Suppressor macrophage treated with lipopolysaccharide for 1 hour (primary cell): ENCODE measurements at regions not wholly inside any gene's neighbourhood (a gene's known extent, or its start where the extent isn't known, plus 50 kb on each side); places are given as distances from the start of the nearest gene placed in this dataset.
"Not testable (repeated sequence)": the region's sequence is repeated elsewhere in the genome, so short reads cannot be mapped to it uniquely, and the experiment has no call there.

Source experiments
- DNase-seq, 3 donors: peaks; one replicate each; pipeline ENCODE4 v3.0.0-alpha.2; 2020 to 2022

- DNase-seq: no peak
These were observed 391.7 kb upstream of the SGCG start for GRCh38 chr13:22789027-22789593.

- no peak for DNase-seq
These were observed 390.9 kb upstream of the SGCG start for GRCh38 chr13:22789916-22790315.

DNA sequence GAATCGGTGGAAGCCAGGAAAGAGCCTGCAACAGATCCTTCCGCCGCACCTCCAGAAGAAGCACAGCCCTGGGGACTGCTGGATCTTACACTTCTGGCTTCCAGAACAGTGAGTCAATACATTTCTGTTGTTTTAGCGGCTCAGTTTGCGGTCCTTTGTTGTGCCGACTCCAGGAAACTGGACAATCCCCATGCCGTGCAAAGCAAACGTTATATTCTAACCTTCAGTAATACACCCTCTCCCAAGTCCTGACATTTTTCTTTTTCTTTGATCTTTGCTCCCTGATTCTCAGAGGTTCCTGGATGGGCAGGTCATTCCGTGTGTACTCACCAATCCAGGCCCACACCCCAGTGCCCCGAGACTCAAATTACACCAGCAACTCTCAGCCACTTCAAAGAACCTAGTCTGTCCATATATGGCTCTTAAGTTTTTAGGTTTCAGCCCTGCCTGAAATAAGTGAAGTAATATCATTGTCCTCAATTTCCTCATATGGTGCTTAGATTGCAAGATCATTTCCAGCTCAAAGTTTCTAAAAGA, 387.1 kb upstream of the SGCG start:
- DNase-seq: no peak

DNA sequence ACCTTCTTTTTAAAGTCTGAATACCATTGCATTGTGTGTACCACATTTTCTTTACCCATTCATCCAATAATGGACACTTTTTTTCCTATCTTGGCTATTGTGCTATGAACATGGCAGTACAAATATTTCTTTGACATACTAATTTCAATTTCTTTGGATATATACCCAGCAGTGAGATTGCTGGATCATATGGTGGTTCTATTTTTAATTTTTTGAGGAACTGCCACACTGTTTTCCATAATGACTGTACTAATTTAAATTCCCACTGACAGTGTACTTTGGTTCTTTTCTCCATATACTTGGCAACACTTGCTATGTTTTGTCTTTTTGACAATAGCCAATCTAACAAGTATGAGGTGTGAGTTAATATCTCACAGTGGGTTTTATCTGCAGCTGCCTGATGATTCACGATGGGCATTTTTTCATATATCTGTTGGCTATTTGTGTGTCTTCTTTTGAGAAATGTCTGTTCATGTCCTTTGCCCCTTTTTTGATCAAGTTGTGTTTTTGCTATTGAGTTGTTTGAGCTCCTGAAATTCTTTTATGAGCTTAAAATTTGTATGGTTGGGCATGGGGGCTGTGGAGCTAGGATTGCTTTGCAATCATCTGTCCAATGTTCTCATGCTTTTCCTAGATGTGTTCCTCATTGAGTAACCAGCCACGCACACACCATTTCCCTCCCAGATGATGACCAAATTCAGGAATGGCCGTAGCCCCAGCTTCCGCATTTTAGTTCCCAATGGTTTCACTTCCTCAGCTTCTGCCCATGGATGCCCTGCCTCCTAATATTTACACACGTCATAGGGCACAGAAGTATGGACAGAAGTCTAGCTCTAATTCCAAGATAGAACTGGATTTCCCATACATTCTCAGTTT, 380.0 kb upstream of the SGCG start:
- DNase-seq: peak; percentile 90 to 98 (median 97)

DNA sequence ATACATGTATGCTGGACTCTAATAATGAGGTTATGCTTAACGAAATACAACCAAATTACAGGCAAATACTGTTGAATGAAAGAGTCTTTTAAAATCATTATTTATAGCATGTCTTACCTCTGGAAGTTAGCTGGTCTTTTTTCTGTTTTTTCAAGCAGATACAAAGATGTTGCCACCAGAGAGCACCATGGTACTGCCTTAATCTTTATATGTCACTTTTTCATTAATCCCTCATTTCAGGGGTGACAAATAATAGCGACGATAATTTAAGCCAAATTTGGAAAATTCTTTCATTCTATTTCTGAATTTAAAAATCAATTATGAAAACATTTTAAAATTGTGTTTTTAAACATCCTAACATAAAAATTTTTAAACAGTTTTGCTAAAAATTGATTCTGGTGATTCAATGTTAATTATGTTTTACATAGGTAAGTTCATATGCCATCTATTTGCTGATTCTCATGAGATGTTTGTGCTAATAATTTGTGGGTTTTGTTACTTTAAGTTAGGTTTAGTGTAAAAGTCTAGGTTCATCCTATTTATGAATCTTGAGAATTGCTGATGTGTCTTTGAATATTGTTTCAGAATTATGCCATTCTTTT, 379.3 kb upstream of the SGCG start:
- peak in 1 of 3 donors; percentile 21 for DNase-seq

DNA sequence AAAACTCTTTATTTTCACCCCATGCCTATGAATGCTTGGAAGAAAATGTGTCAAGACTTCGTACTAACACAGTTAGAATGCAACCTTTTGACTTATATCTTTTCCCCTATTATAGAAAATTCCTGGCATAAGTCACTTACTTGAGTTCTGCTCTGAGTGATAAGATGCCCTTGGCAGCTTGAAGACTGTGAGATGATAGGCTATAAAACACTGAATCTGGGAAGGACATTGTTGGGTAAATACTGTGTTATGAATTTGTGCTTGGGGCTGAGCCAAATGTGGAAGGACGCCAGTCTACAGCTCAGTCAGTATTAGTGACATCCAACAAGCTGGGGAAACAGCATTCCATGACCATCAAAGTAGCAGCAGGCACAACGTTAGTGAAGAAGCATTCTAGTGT, 368.0 kb upstream of the SGCG start:
- DNase-seq: no peak

- DNase-seq: not testable (repeated sequence)
These were observed 367.0 kb upstream of the SGCG start for GRCh38 chr13:22813531-22814377.

DNA sequence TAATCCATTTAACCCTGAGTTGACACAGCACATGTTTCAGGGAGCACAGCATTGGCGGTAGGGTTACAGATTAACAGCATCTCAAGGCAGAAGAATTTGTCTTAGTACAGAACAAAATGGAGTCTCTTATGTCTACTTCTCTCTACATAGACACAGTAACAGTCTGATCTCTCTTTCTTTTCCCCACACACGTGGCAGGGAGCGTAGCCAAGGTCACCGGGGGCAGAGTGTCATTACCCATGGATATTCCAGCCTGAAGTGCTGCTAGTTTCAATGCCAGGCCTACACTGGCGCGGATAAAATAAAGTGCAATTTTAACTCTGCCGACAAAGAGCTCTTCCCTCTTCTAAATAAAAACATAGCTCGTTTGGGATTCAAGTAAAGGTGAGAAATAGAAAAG, 366.3 kb upstream of the SGCG start:
- not testable (repeated sequence) for DNase-seq

- DNase-seq: no peak
These were observed 359.2 kb upstream of the SGCG start for GRCh38 chr13:22821589-22821988.

DNA sequence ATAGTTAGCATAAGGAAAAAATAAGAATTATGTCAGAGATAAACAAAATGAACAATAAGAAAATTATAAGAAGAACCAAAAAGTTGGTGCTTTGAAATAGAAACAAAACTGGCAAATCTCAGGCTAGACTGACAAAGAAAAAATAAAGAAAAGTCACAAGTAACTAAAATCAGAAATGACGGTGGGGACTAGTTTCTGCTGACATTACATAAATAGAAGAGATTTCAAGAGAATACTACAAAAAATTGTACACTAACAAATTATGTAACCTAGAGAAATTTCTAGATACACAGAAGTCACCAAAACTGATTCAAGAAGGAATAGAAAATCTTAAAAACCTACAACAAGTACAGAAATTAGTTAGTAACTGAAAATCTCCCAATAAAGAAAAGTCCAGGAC, 355.6 kb upstream of the SGCG start:
- no peak for DNase-seq

GRCh38 chr13:22828081-22828480, 352.7 kb upstream of the SGCG start:
- no peak for DNase-seq

- DNase-seq: no peak
These were observed 344.3 kb upstream of the SGCG start for GRCh38 chr13:22836475-22836874.

DNA sequence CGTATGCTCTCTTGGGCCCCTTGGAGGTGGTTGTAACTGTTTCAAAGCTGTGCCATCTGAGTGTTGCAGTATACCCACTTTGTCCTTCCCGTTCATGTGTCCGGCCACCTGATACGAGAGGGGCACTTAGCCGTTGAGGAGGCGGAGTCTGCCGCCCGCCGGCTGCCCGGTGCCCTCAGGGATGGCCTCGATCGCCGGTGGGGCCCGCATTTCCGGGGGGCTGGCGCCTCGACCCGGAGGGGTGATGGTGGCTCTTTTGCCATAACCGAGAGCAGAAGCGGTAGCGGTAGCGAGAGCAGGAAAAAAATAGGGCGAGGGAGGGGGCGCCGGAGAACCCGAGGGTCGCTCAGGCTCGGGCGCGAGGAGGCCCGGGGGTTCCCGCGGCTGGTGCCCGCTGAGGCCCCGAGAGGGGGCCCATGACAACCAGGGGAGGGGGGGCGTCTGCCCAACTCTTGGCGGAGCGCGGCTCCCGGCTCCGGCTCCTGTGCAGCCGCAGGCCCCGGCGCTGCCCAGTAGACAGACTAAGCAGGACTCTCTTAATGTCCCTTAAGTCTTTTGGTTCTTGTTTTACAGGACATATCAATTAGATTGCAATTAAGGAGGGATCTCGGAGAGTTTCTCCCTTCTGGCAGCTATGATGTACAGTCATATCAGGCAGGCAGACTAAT, 342.7 kb upstream of the SGCG start:
- no peak for DNase-seq

DNA sequence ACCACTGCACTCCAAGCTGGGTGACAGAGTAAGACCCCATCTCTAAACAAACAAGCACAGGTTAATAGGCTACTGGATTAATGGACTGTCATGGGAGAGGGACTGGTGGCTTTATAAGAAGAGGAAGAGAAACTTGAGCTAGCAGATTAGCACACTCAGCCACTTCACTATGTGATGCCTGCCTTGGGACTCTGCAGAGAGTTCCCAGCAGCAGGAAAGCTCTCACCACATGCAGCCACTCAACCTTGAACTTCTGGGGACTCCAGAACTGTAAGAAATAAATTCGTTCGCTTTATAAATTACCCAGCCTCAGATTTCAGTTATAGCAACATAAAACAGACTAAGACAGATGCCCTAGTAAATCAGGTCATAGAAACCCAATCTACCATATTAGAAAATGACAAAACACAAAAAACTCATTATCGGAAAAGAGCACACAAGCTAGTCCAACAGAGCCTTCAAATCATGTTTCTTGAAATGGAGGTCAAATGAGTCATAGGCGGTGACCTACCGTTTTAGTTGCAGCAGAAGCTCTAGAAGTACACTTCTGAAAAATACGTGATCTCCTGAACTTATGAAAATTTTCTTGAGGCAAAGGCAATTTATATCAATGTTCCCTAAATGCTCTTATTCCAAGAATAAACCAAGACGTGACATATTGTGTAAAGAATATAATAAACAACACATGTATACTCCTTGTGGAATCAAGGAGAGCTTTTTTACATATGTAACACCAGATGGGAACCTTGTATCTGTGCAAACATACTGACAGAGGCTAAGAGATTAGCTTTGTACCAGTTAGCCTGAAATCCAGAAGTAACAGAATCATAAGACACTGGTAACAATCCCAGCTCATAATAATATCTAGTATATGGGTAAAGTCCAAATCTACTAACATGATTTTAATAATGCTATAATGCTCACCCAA, 340.9 kb upstream of the SGCG start:
- DNase-seq: peak in 1 of 3 donors; percentile 5

DNA sequence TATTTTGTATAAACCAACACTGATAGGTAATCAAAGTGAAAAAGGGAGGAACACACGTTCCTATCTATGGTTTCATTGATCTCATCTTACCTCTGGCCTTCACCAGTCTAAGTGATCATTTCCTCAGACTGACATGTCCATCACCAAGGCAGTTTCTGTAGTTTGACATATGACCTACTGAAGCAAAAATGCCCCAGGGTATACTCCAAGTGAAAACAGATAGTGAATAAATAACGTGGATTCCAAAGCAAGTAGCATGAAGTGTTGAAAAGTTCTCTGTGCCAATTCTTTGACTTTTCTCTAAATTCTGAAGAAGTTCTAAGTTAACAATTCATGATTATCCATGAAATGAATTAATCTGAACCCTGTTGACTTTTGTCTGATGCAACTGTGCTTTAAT, 334.2 kb upstream of the SGCG start:
- no peak for DNase-seq

GRCh38 chr13:22848539-22849052, 332.2 kb upstream of the SGCG start:
- DNase-seq: no peak

GRCh38 chr13:22855926-22856325, 324.9 kb upstream of the SGCG start:
- DNase-seq: peak; percentile 31 to 47 (median 31)

GRCh38 chr13:22858980-22859379, 321.8 kb upstream of the SGCG start:
- DNase-seq: not testable (repeated sequence)

GRCh38 chr13:22859411-22859810, 321.4 kb upstream of the SGCG start:
- DNase-seq: not testable (repeated sequence)

DNA sequence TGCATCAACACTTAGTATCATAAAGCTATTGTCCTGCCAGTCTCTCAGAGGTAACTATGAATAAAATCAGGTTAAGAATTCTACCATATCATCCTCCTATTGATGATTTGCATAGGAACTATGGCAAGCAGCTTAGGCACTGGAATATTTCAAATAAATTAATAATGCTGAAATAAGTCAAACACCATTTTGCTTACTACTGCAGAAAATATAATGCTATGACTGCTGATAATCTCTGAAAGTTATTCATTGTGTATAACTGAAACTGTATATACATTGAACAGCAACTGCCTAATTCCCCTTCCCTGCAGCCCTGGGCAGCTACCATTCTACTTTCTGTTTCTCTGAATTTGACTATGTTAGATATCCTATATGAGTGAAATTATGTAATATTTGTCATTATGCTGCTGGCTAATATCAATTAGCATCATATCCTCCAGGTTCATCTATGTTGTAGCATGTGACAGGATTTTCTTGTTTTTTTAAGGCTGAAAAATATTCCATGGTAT, 318.8 kb upstream of the SGCG start:
- DNase-seq: no peak

GRCh38 chr13:22862478-22862877, 318.3 kb upstream of the SGCG start:
- no peak for DNase-seq
